T-cell (primary cell): ENCODE measurements at regions not wholly inside any gene's neighbourhood (a gene's known extent, or its start where the extent isn't known, plus 50 kb on each side); places are given as distances from the start of the nearest gene placed in this dataset.
"Not testable (repeated sequence)": the region's sequence is repeated elsewhere in the genome, so short reads cannot be mapped to it uniquely, and the experiment has no call there.

ENCODE experiments used
- ATAC-seq, 4 experiments: fragments of 200-7000 bp in 3 of 4; fragments of 150-1000 bp in 1 of 4; cut with Tn5 transposase; replicated peaks in 1 of 4; 1 replicate in 3 of 4; 2 replicates in 1 of 4; pipeline ENCODE4 v1.10.0; 2021; ENCODE audit warnings: moderate library complexity in 3 of 4, mild to moderate bottlenecking in 2 of 4, moderate number of reproducible peaks in 1 of 4
- CTCF ChIA-PET, 2 donors: fragments of 300-600 bp; sonication (Branson Sonifier 250); formaldehyde crosslinking; loops; one replicate each; lab custom pipeline; 2022; ENCODE audit warnings: antibody characterized with exemption in 2 of 2; lab: Charles Lee
- POLR2A ChIA-PET, 2 donors: fragments of 300-600 bp; sonication (Branson Sonifier 250); formaldehyde crosslinking; loops; one replicate each; lab custom pipeline; 2022; ENCODE audit warnings: antibody characterized with exemption in 2 of 2; lab: Charles Lee
- DNase-seq, 35 experiments: peaks; one replicate each; pipeline versions ENCODE4 v3.0.0 to v3.0.0-alpha.2; 2013 to 2023
- H3K27ac ChIP-seq: one replicate; pipeline ENCODE4 v1.5.1; 2013; ENCODE audit warnings: low read length
- H3K27me3 ChIP-seq, 2 experiments: replicated peaks in 1 of 2; 1 replicate in 1 of 2; 2 replicates in 1 of 2; pipeline versions ENCODE4 v1.6.1 to v1.7.0; 2013; ENCODE audit warnings: low read length in 1 of 2, mixed read lengths in 1 of 2; ENCODE audit not compliant: control insufficient read depth in 2 of 2, insufficient read depth in 2 of 2; ENCODE audit errors: extremely low read depth in 1 of 2
- H3K36me3 ChIP-seq, 2 donors: 1 replicate in 1 of 2; 2 replicates in 1 of 2; pipeline versions ENCODE4 v1.6.1 to v1.7.0; 2013; ENCODE audit warnings: low read length in 1 of 2; ENCODE audit not compliant: control insufficient read depth in 2 of 2, insufficient read depth in 1 of 2; ENCODE audit errors: extremely low read depth in 1 of 2
- H3K4me1 ChIP-seq, 2 experiments: 1 replicate in 1 of 2; 2 replicates in 1 of 2; pipeline versions ENCODE4 v1.6.1 to v1.7.0; 2013; ENCODE audit warnings: low read length in 2 of 2, mixed read lengths in 1 of 2; ENCODE audit not compliant: insufficient read depth in 2 of 2, control insufficient read depth in 1 of 2; ENCODE audit errors: extremely low read depth in 1 of 2
- H3K4me3 ChIP-seq, 2 donors: 1 replicate in 1 of 2; 2 replicates in 1 of 2; pipeline versions ENCODE4 v1.5.1 to v1.7.0; 2013; ENCODE audit warnings: mild to moderate bottlenecking in 2 of 2, low read length in 1 of 2, moderate library complexity in 1 of 2; ENCODE audit not compliant: control insufficient read depth in 1 of 2; ENCODE audit errors: extremely low read depth in 1 of 2
- H3K9me3 ChIP-seq: 2 replicates; pipeline ENCODE4 v1.7.0; 2013
- H3K27ac Mint-ChIP-seq, 2 donors: one replicate each; pipeline ENCODE4 v1.8.0; 2020 to 2021; ENCODE audit warnings: mild to moderate bottlenecking in 2 of 2, mixed read lengths in 2 of 2
- H3K27me3 Mint-ChIP-seq, 2 donors: one replicate each; pipeline ENCODE4 v1.8.0; 2021 to 2022; ENCODE audit warnings: mixed read lengths in 2 of 2
- H3K36me3 Mint-ChIP-seq: one replicate; pipeline ENCODE4 v1.8.0; 2021; ENCODE audit warnings: mixed read lengths
- H3K4me1 Mint-ChIP-seq, 3 donors: one replicate each; pipeline ENCODE4 v1.8.0; 2020 to 2022; ENCODE audit warnings: mixed read lengths in 3 of 3, mild to moderate bottlenecking in 1 of 3
- H3K4me3 Mint-ChIP-seq, 3 donors: one replicate each; pipeline ENCODE4 v1.8.0; 2020 to 2022; ENCODE audit warnings: mild to moderate bottlenecking in 3 of 3, mixed read lengths in 3 of 3, moderate library complexity in 3 of 3
- H3K9me3 Mint-ChIP-seq, 3 donors: one replicate each; pipeline ENCODE4 v1.8.0; 2020 to 2022; ENCODE audit warnings: mixed read lengths in 3 of 3
- WGBS: methylation state at CpG from one replicate; pipeline ENCODE4 v1.1.5; 2013; ENCODE audit warnings: missing lambda C conversion rate; ENCODE audit not compliant: insufficient coverage; 5-methylcytosine and 5-hydroxymethylcytosine counted together

- not testable (repeated sequence) for DNase-seq, H3K9me3 Mint-ChIP-seq, H3K27me3 Mint-ChIP-seq
These were observed 90.8 kb upstream of the PLET1 start for GRCh38 chr11:112351423-112351822.

GRCh38 chr11:112352907-112353306 lies 92.2 kb upstream of the PLET1 start:
- CTCF ChIA-PET: no interaction called here
- Histone ChIP-seq H3K27me3 (no peaks in the 10 kb centered on the region), H3K27ac (no peak overlapping the region), H3K36me3 (no peaks in the 10 kb centered on the region), H3K4me3 (no peak overlapping the region), H3K4me1 (no peaks in the 10 kb centered on the region), H3K9me3 (no peaks in the 10 kb centered on the region)
- Mint-ChIP-seq H3K27ac (no peak overlapping the region), H3K27me3 (no peaks in the 10 kb centered on the region), H3K9me3 (peaks cover 0 to 4% (median 0%) of the 10 kb centered on the region in 3 donors), H3K36me3 (peaks cover 10% of the 10 kb centered on the region), H3K4me1 (peaks cover 0 to 12% (median 0%) of the 10 kb centered on the region in 3 donors), H3K4me3 (no peak overlapping the region)
- POLR2A ChIA-PET: no interaction called here
- no peak for DNase-seq
- no peak for ATAC-seq
- WGBS: 79% methylated on average over 2 of the region's 2 CpGs

More at GRCh38 chr11:112351423-112351822, 90.8 kb upstream of the PLET1 start:
- H3K27ac Mint-ChIP-seq, H3K36me3 Mint-ChIP-seq, H3K4me3 Mint-ChIP-seq, POLR2A ChIA-PET, H3K27me3 ChIP-seq, ATAC-seq, H3K4me1 ChIP-seq, H3K4me3 ChIP-seq, H3K9me3 ChIP-seq, CTCF ChIA-PET, H3K27ac ChIP-seq, H3K36me3 ChIP-seq: not testable (repeated sequence)
- WGBS: 100% methylated on average over 2 of the region's 3 CpGs
- H3K4me1 Mint-ChIP-seq: peaks cover 0 to 18% (median 0%) of the 10 kb centered on the region in 3 donors

- DNase-seq (no peak), ATAC-seq (no peak)
- H3K27me3 ChIP-seq: no peaks in the 10 kb centered on the region
- no peak overlapping the region for H3K27ac Mint-ChIP-seq
- no peak overlapping the region for H3K27ac ChIP-seq
- H3K4me3 ChIP-seq: no peak overlapping the region
- peaks cover 10% of the 10 kb centered on the region for H3K36me3 Mint-ChIP-seq
- peaks cover 0 to 5% (median 0%) of the 10 kb centered on the region in 3 donors for H3K4me1 Mint-ChIP-seq
- H3K27me3 Mint-ChIP-seq: no peaks in the 10 kb centered on the region
- H3K9me3 Mint-ChIP-seq: peaks cover 0 to 4% (median 0%) of the 10 kb centered on the region in 3 donors
- H3K9me3 ChIP-seq: no peaks in the 10 kb centered on the region
- no peaks in the 10 kb centered on the region for H3K4me1 ChIP-seq
- CTCF ChIA-PET: interaction anchor here in 1 of 2 donors (1.0 kb wide), 1 partner anchor 20 kb away, joined by 3 read pairs; no protein-coding TSS in a partner anchor
- POLR2A ChIA-PET: no interaction called here
- WGBS: no CpG with 5 or more reads among the region's 3 CpGs
- H3K36me3 ChIP-seq: no peaks in the 10 kb centered on the region
- no peak overlapping the region for H3K4me3 Mint-ChIP-seq
These were observed 93.7 kb upstream of the PLET1 start for GRCh38 chr11:112354364-112354763.

GRCh38 chr11:112355726-112356125 lies 95.1 kb upstream of the PLET1 start:
- Histone ChIP-seq H3K4me1 (no peaks in the 10 kb centered on the region), H3K4me3 (no peak overlapping the region), H3K9me3 (no peaks in the 10 kb centered on the region), H3K27me3 (no peaks in the 10 kb centered on the region), H3K36me3 (no peaks in the 10 kb centered on the region), H3K27ac (no peak overlapping the region)
- POLR2A ChIA-PET: no interaction called here
- H3K9me3 Mint-ChIP-seq: no peaks in the 10 kb centered on the region
- H3K27ac Mint-ChIP-seq: no peak overlapping the region
- ATAC-seq: no peak
- H3K4me3 Mint-ChIP-seq: no peak overlapping the region
- CTCF ChIA-PET: interaction anchor here in 1 of 2 donors (1.0 kb wide), 1 partner anchor 22 kb away, joined by 3 read pairs; no protein-coding TSS in a partner anchor
- no peaks in the 10 kb centered on the region for H3K27me3 Mint-ChIP-seq
- peaks cover 0 to 5% (median 0%) of the 10 kb centered on the region in 3 donors for H3K4me1 Mint-ChIP-seq
- peaks cover 9% of the 10 kb centered on the region for H3K36me3 Mint-ChIP-seq
- no peak for DNase-seq
- WGBS: 86% methylated on average over 3 of the region's 4 CpGs

GRCh38 chr11:112357488-112357887 lies 96.8 kb upstream of the PLET1 start:
- POLR2A ChIA-PET: no interaction called here
- no peaks in the 10 kb centered on the region for H3K36me3 ChIP-seq
- CTCF ChIA-PET: no interaction called here
- no peak overlapping the region for H3K4me3 ChIP-seq
- no peaks in the 10 kb centered on the region for H3K9me3 ChIP-seq
- H3K27me3 Mint-ChIP-seq: no peaks in the 10 kb centered on the region
- no peaks in the 10 kb centered on the region for H3K9me3 Mint-ChIP-seq
- DNase-seq: no peak
- no peak for ATAC-seq
- H3K27me3 ChIP-seq: no peaks in the 10 kb centered on the region
- WGBS: no CpG with 5 or more reads among the region's 2 CpGs
- H3K4me1 Mint-ChIP-seq: peaks cover 0 to 5% (median 0%) of the 10 kb centered on the region in 3 donors
- H3K36me3 Mint-ChIP-seq: peaks cover 12% of the 10 kb centered on the region
- H3K4me3 Mint-ChIP-seq: no peak overlapping the region
- no peak overlapping the region for H3K27ac Mint-ChIP-seq
- no peaks in the 10 kb centered on the region for H3K4me1 ChIP-seq
- H3K27ac ChIP-seq: no peak overlapping the region

GRCh38 chr11:112361396-112361795 lies 100.7 kb upstream of the PLET1 start:
- CTCF ChIA-PET: no interaction called here
- no peak for ATAC-seq
- peaks cover 12% of the 10 kb centered on the region for H3K36me3 Mint-ChIP-seq
- no peak overlapping the region for H3K4me3 ChIP-seq
- H3K36me3 ChIP-seq: no peaks in the 10 kb centered on the region
- no peak overlapping the region for H3K4me3 Mint-ChIP-seq
- WGBS: no CpG with 5 or more reads among the region's 3 CpGs
- no peaks in the 10 kb centered on the region for H3K4me1 Mint-ChIP-seq
- H3K27ac Mint-ChIP-seq: no peak overlapping the region
- H3K9me3 Mint-ChIP-seq: no peaks in the 10 kb centered on the region
- no peaks in the 10 kb centered on the region for H3K27me3 ChIP-seq
- no peak overlapping the region for H3K27ac ChIP-seq
- H3K4me1 ChIP-seq: no peaks in the 10 kb centered on the region
- H3K9me3 ChIP-seq: no peaks in the 10 kb centered on the region
- no peak for DNase-seq
- POLR2A ChIA-PET: no interaction called here
- H3K27me3 Mint-ChIP-seq: no peaks in the 10 kb centered on the region

- Mint-ChIP-seq H3K27ac (no peak overlapping the region), H3K27me3 (no peaks in the 10 kb centered on the region), H3K9me3 (no peaks in the 10 kb centered on the region), H3K36me3 (peaks cover 16% of the 10 kb centered on the region), H3K4me3 (no peak overlapping the region), H3K4me1 (no peaks in the 10 kb centered on the region)
- H3K27ac ChIP-seq: no peak overlapping the region
- ATAC-seq (no peak), DNase-seq (no peak)
- no peaks in the 10 kb centered on the region for H3K4me1 ChIP-seq
- CTCF ChIA-PET: no interaction called here
- H3K36me3 ChIP-seq: no peaks in the 10 kb centered on the region
- 71% methylated on average over 1 of the region's 2 CpGs for WGBS
- H3K9me3 ChIP-seq: no peaks in the 10 kb centered on the region
- POLR2A ChIA-PET: no interaction called here
- H3K4me3 ChIP-seq: no peak overlapping the region
- H3K27me3 ChIP-seq: no peaks in the 10 kb centered on the region
These were observed 102.9 kb upstream of the PLET1 start for GRCh38 chr11:112363527-112363926.
